ENCODE measurements at regions not wholly inside any gene's neighbourhood (a gene's known extent, or its start where the extent isn't known, plus 50 kb on each side); places are given as distances from the start of the nearest gene placed in this dataset.
"Not testable (repeated sequence)": the region's sequence is repeated elsewhere in the genome, so short reads cannot be mapped to it uniquely, and the experiment has no call there.

- no peak for DNase-seq
Observed at GRCh38 chr2:76163860-76164259, 453.1 kb upstream of the GCFC2 start.

- DNase-seq: no peak
Observed at GRCh38 chr2:76160670-76161069, 450.0 kb upstream of the GCFC2 start.

- no peak for DNase-seq
Observed at GRCh38 chr2:76159042-76159648, 448.4 kb upstream of the GCFC2 start.

GRCh38 chr2:76157531-76157930 is 446.8 kb upstream of the GCFC2 start:
- DNase-seq: no peak

GRCh38 chr2:76154981-76155380 is 444.3 kb upstream of the GCFC2 start:
- DNase-seq: no peak

- no peak for DNase-seq
Observed at GRCh38 chr2:76149846-76150245, 439.1 kb upstream of the GCFC2 start.

GRCh38 chr2:76139303-76139702 is 428.6 kb upstream of the GCFC2 start:
- DNase-seq: not testable (repeated sequence)

GRCh38 chr2:76128622-76129021 is 417.9 kb upstream of the GCFC2 start:
- DNase-seq: no peak

GRCh38 chr2:76120176-76120575 is 409.5 kb upstream of the GCFC2 start:
- DNase-seq: no peak

GRCh38 chr2:76089683-76090082 is 379.0 kb upstream of the GCFC2 start:
- no peak for DNase-seq

- no peak for DNase-seq
Observed at GRCh38 chr2:76083248-76083647, 372.5 kb upstream of the GCFC2 start.

GRCh38 chr2:76082509-76082908 is 371.8 kb upstream of the GCFC2 start:
- no peak for DNase-seq

GRCh38 chr2:76080154-76080553 is 369.4 kb upstream of the GCFC2 start:
- DNase-seq: no peak

GRCh38 chr2:76075126-76075525 is 364.4 kb upstream of the GCFC2 start:
- no peak for DNase-seq

GRCh38 chr2:76073992-76074604 is 363.4 kb upstream of the GCFC2 start:
- DNase-seq: no peak

GRCh38 chr2:76050196-76050595 is 339.5 kb upstream of the GCFC2 start:
- no peak for DNase-seq

- no peak for DNase-seq
Observed at GRCh38 chr2:76044701-76045100, 334.0 kb upstream of the GCFC2 start.

GRCh38 chr2:76039505-76039904 is 328.8 kb upstream of the GCFC2 start:
- DNase-seq: no peak

GRCh38 chr2:76027761-76028160 is 317.0 kb upstream of the GCFC2 start:
- no peak for DNase-seq

GRCh38 chr2:76019128-76019527 is 308.4 kb upstream of the GCFC2 start:
- DNase-seq: no peak

- no peak for DNase-seq
Observed at GRCh38 chr2:76009484-76009883, 298.8 kb upstream of the GCFC2 start.

GRCh38 chr2:76008001-76008702 is 297.4 kb upstream of the GCFC2 start:
- DNase-seq: no peak

- DNase-seq: no peak
Observed at GRCh38 chr2:76000425-76000824, 289.7 kb upstream of the GCFC2 start.

GRCh38 chr2:75998451-75998850 is 287.7 kb upstream of the GCFC2 start:
- DNase-seq: no peak

GRCh38 chr2:75994759-75995158 is 284.0 kb upstream of the GCFC2 start:
- DNase-seq: no peak

All from fibroblast of skin of right quadriceps (primary cell).